IMR-90 (cell line): ENCODE measurements at regions not wholly inside any gene's neighbourhood (a gene's known extent, or its start where the extent isn't known, plus 50 kb on each side); places are given as distances from the start of the nearest gene placed in this dataset.

Experiments used
- ATAC-seq: fragments of 200-7000 bp; cut with Tn5 transposase; 2 replicates; pipeline ENCODE4 v1.9.1; 2020; ENCODE audit warnings: low read depth, mild to moderate bottlenecking, moderate library complexity
- BruUV-seq: library from RNA; stranded (reverse); fragments of 400-500 nt; replicated peaks from 2 replicates; lab custom pipeline; 2021; lab: Mats Ljungman, UMichigan
- CTCF ChIA-PET: fragments of 300-600 bp; formaldehyde crosslinking; extraction: SDS; loops from one replicate; lab custom pipeline; 2021; ENCODE audit warnings: antibody characterized with exemption; lab: Yijun Ruan, JAX
- POLR2A ChIA-PET: fragments of 300-600 bp; sonication (Branson Sonifier 250); formaldehyde crosslinking; loops from one replicate; lab custom pipeline; 2022; ENCODE audit warnings: antibody characterized with exemption; ENCODE audit not compliant: unreplicated experiment; lab: Charles Lee
- DNase-seq: peaks from one replicate; pipeline ENCODE4 v3.0.0; 2013
- H2AFZ ChIP-seq: replicated peaks from 2 replicates; pipeline ENCODE3; 2013; ENCODE audit warnings: low read length, mild to moderate bottlenecking; ENCODE audit not compliant: poor library complexity
- H2AK5ac ChIP-seq: 2 replicates; pipeline ENCODE4 v1.6.1; 2013; ENCODE audit warnings: low read depth, low read length, inconsistent platforms
- H2AK9ac ChIP-seq: replicated peaks from 2 replicates; pipeline ENCODE3; 2013; ENCODE audit warnings: mild to moderate bottlenecking, low read depth, low read length, moderate library complexity; ENCODE audit not compliant: poor library complexity
- H2BK120ac ChIP-seq: 2 replicates; pipeline ENCODE4 v1.6.1; 2013; ENCODE audit warnings: low read depth, low read length, inconsistent platforms
- H2BK15ac ChIP-seq: 3 replicates; pipeline ENCODE4 v1.6.1; 2013; ENCODE audit warnings: low read depth, low read length, inconsistent platforms
- H2BK20ac ChIP-seq: 2 replicates; pipeline ENCODE4 v1.6.1; 2013; ENCODE audit warnings: low read depth, mild to moderate bottlenecking, inconsistent platforms, low read length, moderate library complexity
- H2BK5ac ChIP-seq: 2 replicates; pipeline ENCODE4 v1.6.1; 2013; ENCODE audit warnings: mild to moderate bottlenecking, low read depth, low read length, inconsistent platforms; ENCODE audit not compliant: poor library complexity, severe bottlenecking
- H3K14ac ChIP-seq: replicated peaks from 2 replicates; pipeline ENCODE4 v1.6.1; 2013; ENCODE audit warnings: low read depth, low read length, inconsistent platforms
- H3K18ac ChIP-seq: 2 replicates; pipeline ENCODE4 v1.6.1; 2013; ENCODE audit warnings: low read depth, low read length, control low read depth
- H3K23ac ChIP-seq: 2 replicates; pipeline ENCODE4 v1.6.1; 2013; ENCODE audit warnings: low read depth, low read length, inconsistent platforms
- H3K27ac ChIP-seq: 2 replicates; pipeline ENCODE4 v1.5.1; 2013; ENCODE audit warnings: mild to moderate bottlenecking, control low read depth, low read length; ENCODE audit not compliant: insufficient read depth
- H3K27me3 ChIP-seq: 2 replicates; pipeline ENCODE4 v1.6.1; 2013; ENCODE audit warnings: low read length; ENCODE audit not compliant: control insufficient read depth, insufficient read depth
- H3K36me3 ChIP-seq: 2 replicates; pipeline ENCODE4 v1.6.1; 2013; ENCODE audit warnings: low read length, mixed read lengths; ENCODE audit not compliant: control insufficient read depth, insufficient read depth
- H3K4ac ChIP-seq: 2 replicates; pipeline ENCODE4 v1.6.1; 2013; ENCODE audit warnings: low read depth, low read length, inconsistent platforms
- H3K4me1 ChIP-seq: 2 replicates; pipeline ENCODE4 v1.6.1; 2013; ENCODE audit warnings: low read length, mixed read lengths; ENCODE audit not compliant: control insufficient read depth, insufficient read depth
- H3K4me2 ChIP-seq: 2 replicates; pipeline ENCODE4 v1.6.1; 2013; ENCODE audit warnings: low read depth, mild to moderate bottlenecking, control low read depth, low read length, moderate library complexity
- H3K4me3 ChIP-seq: 2 replicates; pipeline ENCODE4 v1.5.1; 2013; ENCODE audit warnings: low read depth, mild to moderate bottlenecking, control low read depth, low read length, moderate library complexity; ENCODE audit not compliant: insufficient read depth
- H3K56ac ChIP-seq: 2 replicates; pipeline ENCODE4 v1.6.1; 2013; ENCODE audit warnings: low read length, inconsistent platforms; ENCODE audit not compliant: insufficient read depth; ENCODE audit errors: extremely low read depth
- H3K79me1 ChIP-seq, 2 experiments: 2 replicates each; pipeline ENCODE4 v1.6.1; 2013; ENCODE audit warnings: low read length in 2 of 2, inconsistent platforms in 1 of 2, low read depth in 1 of 2
- H3K9ac ChIP-seq: 2 replicates; pipeline ENCODE4 v1.6.1; 2013; ENCODE audit warnings: low read depth, low read length, control low read depth
- H3K9me1 ChIP-seq: 2 replicates; pipeline ENCODE4 v1.6.1; 2013; ENCODE audit warnings: low read length, inconsistent platforms; ENCODE audit not compliant: insufficient read depth
- H3K9me3 ChIP-seq: 2 replicates; pipeline ENCODE4 v1.6.1; 2013; ENCODE audit warnings: low read length; ENCODE audit not compliant: control insufficient read depth, insufficient read depth
- H4K20me1 ChIP-seq: 2 replicates; pipeline ENCODE4 v1.6.1; 2013; ENCODE audit warnings: low read length, inconsistent platforms; ENCODE audit not compliant: insufficient read depth
- H4K5ac ChIP-seq: 2 replicates; pipeline ENCODE4 v1.6.1; 2013; ENCODE audit warnings: mild to moderate bottlenecking, low read depth, low read length, control low read depth
- H4K8ac ChIP-seq, 2 experiments: 2 replicates each; pipeline ENCODE4 v1.6.1; 2013; ENCODE audit warnings: low read depth in 2 of 2, low read length in 2 of 2, control low read depth in 1 of 2, inconsistent platforms in 1 of 2
- H4K91ac ChIP-seq: 2 replicates; pipeline ENCODE4 v1.6.1; 2013; ENCODE audit warnings: low read depth, low read length, inconsistent platforms; ENCODE audit not compliant: insufficient read depth
- BHLHE40 ChIP-seq: fragments of 150-350 bp; IDR thresholded peaks from 2 replicates; pipeline ENCODE4 v1.6.1; 2016; ENCODE audit warnings: mild to moderate bottlenecking, low read depth, low read length
- CEBPB ChIP-seq: IDR thresholded peaks from 2 replicates; pipeline ENCODE4 v1.6.1; 2012; ENCODE audit warnings: low read depth, low read length, improper control_type of control experiment
- CHD1 ChIP-seq: IDR thresholded peaks from 2 replicates; pipeline ENCODE4 v1.6.1; 2012; ENCODE audit warnings: low read depth, low read length, improper control_type of control experiment
- ELK1 ChIP-seq: fragments of 150-350 bp; IDR thresholded peaks from 2 replicates; pipeline ENCODE4 v1.6.1; 2016; ENCODE audit warnings: low read depth, mild to moderate bottlenecking, low read length, moderate library complexity, borderline replicate concordance
- FOS ChIP-seq: fragments of 150-350 bp; IDR thresholded peaks from 2 replicates; pipeline ENCODE4 v1.6.1; 2016; ENCODE audit warnings: low read depth, low read length
- MAFK ChIP-seq: IDR thresholded peaks from 2 replicates; pipeline ENCODE4 v1.6.1; 2012; ENCODE audit warnings: low read depth, low read length, improper control_type of control experiment
- MAZ ChIP-seq: IDR thresholded peaks from 2 replicates; pipeline ENCODE4 v1.6.1; 2012; ENCODE audit warnings: low read depth, mild to moderate bottlenecking, low read length, improper control_type of control experiment, moderate library complexity, borderline replicate concordance
- MXI1 ChIP-seq: IDR thresholded peaks from 2 replicates; pipeline ENCODE4 v1.6.1; 2012; ENCODE audit warnings: low read depth, mild to moderate bottlenecking, low read length, moderate library complexity, borderline replicate concordance
- NFE2L2 ChIP-seq: fragments of 150-350 bp; IDR thresholded peaks from 2 replicates; pipeline ENCODE4 v1.6.1; 2016; ENCODE audit warnings: low read depth, mild to moderate bottlenecking, low read length
- POLR2A ChIP-seq: IDR thresholded peaks from 2 replicates; pipeline ENCODE4 v1.6.1; 2012; ENCODE audit warnings: mild to moderate bottlenecking, low read depth, low read length
- RAD21 ChIP-seq: IDR thresholded peaks from 2 replicates; pipeline ENCODE4 v1.6.1; 2012; ENCODE audit warnings: low read length, improper control_type of control experiment
- RCOR1 ChIP-seq: IDR thresholded peaks from 2 replicates; pipeline ENCODE4 v1.6.1; 2012; ENCODE audit warnings: mild to moderate bottlenecking, low read length, improper control_type of control experiment; ENCODE audit not compliant: insufficient replicate concordance
- RFX5 ChIP-seq: IDR thresholded peaks from 2 replicates; pipeline ENCODE4 v1.8.0; 2012; ENCODE audit warnings: low read depth, mild to moderate bottlenecking, low read length, moderate library complexity
- SMC3 ChIP-seq: fragments of 150-350 bp; IDR thresholded peaks from 2 replicates; pipeline ENCODE4 v1.6.1; 2016; ENCODE audit warnings: low read depth, mild to moderate bottlenecking, antibody characterized with exemption, low read length, moderate library complexity
- WGBS, 2 experiments: methylation state at CpG; one replicate each; pipeline versions ENCODE4 v1.1.5 to v1.1.7; 2013; ENCODE audit warnings: missing lambda C conversion rate in 2 of 2; ENCODE audit not compliant: insufficient read length in 1 of 2; ENCODE audit errors: extremely low coverage in 2 of 2; 5-methylcytosine and 5-hydroxymethylcytosine counted together
- dilution Hi-C: fragments of 300-500 bp; cut with HindIII; formaldehyde crosslinking; loops from one replicate; pipeline ENCODE4 v1.14.3; 2018; ENCODE audit warnings: low sequenced_read_pairs; ENCODE audit not compliant: unreplicated experiment
- in situ Hi-C: fragments of 300-500 bp; cut with MboI; formaldehyde crosslinking; loops from 3 replicates; pipeline ENCODE4 v1.14.3; 2019; ENCODE audit warnings: low sequenced_read_pairs, inconsistent platforms, mixed read lengths
- intact Hi-C: fragments of 100-400 bp; cut with micrococcal nuclease; formaldehyde crosslinking; loops from 2 replicates; pipeline ENCODE4 v1.10.0; 2022
- TF ChIP-seq, protein P1 (sequence below): conservative IDR thresholded peaks from 2 replicates; pipeline ENCODE4 v1.5.1; 2012; ENCODE audit warnings: mild to moderate bottlenecking, low read depth, low read length, improper control_type of control experiment
- TF ChIP-seq, protein P2 (sequence below): fragments of 150-350 bp; IDR thresholded peaks from 2 replicates; pipeline ENCODE4 v1.6.1; 2017; ENCODE audit warnings: mild to moderate bottlenecking, antibody characterized with exemption, low read length, low read depth

DNA sequence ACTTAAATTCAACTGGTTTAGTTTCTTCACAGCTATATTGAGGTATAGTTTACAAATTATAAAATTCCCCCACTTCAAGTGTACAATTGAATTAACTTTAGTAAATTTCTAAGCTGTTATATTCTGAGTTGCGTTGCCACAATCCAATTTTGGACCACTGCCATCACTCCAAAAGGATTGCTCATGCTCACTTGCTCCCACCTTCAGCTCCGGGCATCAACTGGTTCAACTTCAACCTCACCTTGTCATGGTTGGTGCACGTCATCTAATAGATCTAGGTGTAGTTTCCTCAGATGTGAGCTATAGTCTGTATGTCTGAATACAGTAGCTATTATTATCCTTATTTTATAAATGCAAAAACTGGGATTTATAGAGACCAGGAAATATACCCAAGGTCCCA lies 942.5 kb upstream of the WWC1 start:
- Histone ChIP-seq H3K9ac (no peak overlapping the region), H3K79me1 (no peaks in the 10 kb centered on the region), H3K23ac (no peak overlapping the region), H2BK15ac (no peak overlapping the region), H3K27me3 (no peaks in the 10 kb centered on the region), H4K91ac (no peak overlapping the region), H2AFZ (no peak overlapping the region), H2BK5ac (no peak overlapping the region), H3K27ac (no peak overlapping the region), H2BK120ac (no peak overlapping the region), H4K8ac (no peak overlapping the region), H2AK9ac (no peak overlapping the region), H3K9me3 (no peaks in the 10 kb centered on the region), H2BK20ac (no peak overlapping the region), H4K20me1 (no peaks in the 10 kb centered on the region), H2AK5ac (no peak overlapping the region), H3K14ac (no peak overlapping the region), H3K4me2 (no peak overlapping the region), H3K18ac (no peak overlapping the region), H3K4me3 (no peak overlapping the region), H3K4ac (no peak overlapping the region), H3K4me1 (no peaks in the 10 kb centered on the region), H3K36me3 (no peaks in the 10 kb centered on the region), H3K56ac (no peak overlapping the region), H3K9me1 (no peaks in the 10 kb centered on the region), H4K5ac (no peak overlapping the region)
- no peak for ATAC-seq
- TF ChIP-seq, protein P1, sequence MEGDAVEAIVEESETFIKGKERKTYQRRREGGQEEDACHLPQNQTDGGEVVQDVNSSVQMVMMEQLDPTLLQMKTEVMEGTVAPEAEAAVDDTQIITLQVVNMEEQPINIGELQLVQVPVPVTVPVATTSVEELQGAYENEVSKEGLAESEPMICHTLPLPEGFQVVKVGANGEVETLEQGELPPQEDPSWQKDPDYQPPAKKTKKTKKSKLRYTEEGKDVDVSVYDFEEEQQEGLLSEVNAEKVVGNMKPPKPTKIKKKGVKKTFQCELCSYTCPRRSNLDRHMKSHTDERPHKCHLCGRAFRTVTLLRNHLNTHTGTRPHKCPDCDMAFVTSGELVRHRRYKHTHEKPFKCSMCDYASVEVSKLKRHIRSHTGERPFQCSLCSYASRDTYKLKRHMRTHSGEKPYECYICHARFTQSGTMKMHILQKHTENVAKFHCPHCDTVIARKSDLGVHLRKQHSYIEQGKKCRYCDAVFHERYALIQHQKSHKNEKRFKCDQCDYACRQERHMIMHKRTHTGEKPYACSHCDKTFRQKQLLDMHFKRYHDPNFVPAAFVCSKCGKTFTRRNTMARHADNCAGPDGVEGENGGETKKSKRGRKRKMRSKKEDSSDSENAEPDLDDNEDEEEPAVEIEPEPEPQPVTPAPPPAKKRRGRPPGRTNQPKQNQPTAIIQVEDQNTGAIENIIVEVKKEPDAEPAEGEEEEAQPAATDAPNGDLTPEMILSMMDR = no peak
- no peak for TF ChIP-seq MXI1
- no peak for TF ChIP-seq BHLHE40
- TF ChIP-seq RCOR1 = no peak
- TF ChIP-seq, protein P2, sequence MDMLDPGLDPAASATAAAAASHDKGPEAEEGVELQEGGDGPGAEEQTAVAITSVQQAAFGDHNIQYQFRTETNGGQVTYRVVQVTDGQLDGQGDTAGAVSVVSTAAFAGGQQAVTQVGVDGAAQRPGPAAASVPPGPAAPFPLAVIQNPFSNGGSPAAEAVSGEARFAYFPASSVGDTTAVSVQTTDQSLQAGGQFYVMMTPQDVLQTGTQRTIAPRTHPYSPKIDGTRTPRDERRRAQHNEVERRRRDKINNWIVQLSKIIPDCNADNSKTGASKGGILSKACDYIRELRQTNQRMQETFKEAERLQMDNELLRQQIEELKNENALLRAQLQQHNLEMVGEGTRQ = no peak
- no peak for TF ChIP-seq POLR2A
- TF ChIP-seq ELK1 = no peak
- no peak for TF ChIP-seq RAD21
- TF ChIP-seq CEBPB = no peak
- TF ChIP-seq CHD1 = no peak
- no peak for TF ChIP-seq MAZ
- no peak for TF ChIP-seq SMC3
- TF ChIP-seq NFE2L2 = no peak
- TF ChIP-seq MAFK = no peak
- TF ChIP-seq RFX5 = no peak
- TF ChIP-seq FOS = no peak
- dilution Hi-C loops (no loop called here), in situ Hi-C loops (no loop called here), intact Hi-C loops (no loop called here)
- POLR2A ChIA-PET = no interaction called here
- no peak for DNase-seq
- CTCF ChIA-PET = interaction anchor here (0.6 to 0.8 kb wide), 3 partner anchors 9 to 818 kb away, joined by 3 read pairs; no protein-coding TSS in a partner anchor
- BruUV-seq = no TSS peak
- WGBS, 2 experiments = no CpG with 5 or more reads among the region's 3 CpGs
